Activated naive CD8-positive, alpha-beta T cell (primary cell): ENCODE measurements at regions not wholly inside any gene's neighbourhood (a gene's known extent, or its start where the extent isn't known, plus 50 kb on each side); places are given as distances from the start of the nearest gene placed in this dataset.

Source experiments
- H3K27ac Mint-ChIP-seq: one replicate; pipeline ENCODE4 v1.8.0; 2021; ENCODE audit warnings: mixed read lengths
- H3K27me3 Mint-ChIP-seq: one replicate; pipeline ENCODE4 v1.8.0; 2021; ENCODE audit warnings: mixed read lengths
- H3K36me3 Mint-ChIP-seq: one replicate; pipeline ENCODE4 v1.8.0; 2021; ENCODE audit warnings: mixed read lengths
- H3K4me1 Mint-ChIP-seq: one replicate; pipeline ENCODE4 v1.8.0; 2021; ENCODE audit warnings: low read depth, mixed read lengths
- H3K4me3 Mint-ChIP-seq: one replicate; pipeline ENCODE4 v1.8.0; 2021; ENCODE audit warnings: mild to moderate bottlenecking, mixed read lengths
- H3K9me3 Mint-ChIP-seq: one replicate; pipeline ENCODE4 v1.8.0; 2021; ENCODE audit warnings: low read depth, mixed read lengths

GRCh38 chr15:95897651-95898050 lies 432.8 kb upstream of the NR2F2 start:
- no peaks in the 10 kb centered on the region for H3K4me1 Mint-ChIP-seq
- H3K36me3 Mint-ChIP-seq = no peaks in the 10 kb centered on the region
- H3K27me3 Mint-ChIP-seq = no peaks in the 10 kb centered on the region
- H3K4me3 Mint-ChIP-seq = no peak overlapping the region
- no peaks in the 10 kb centered on the region for H3K9me3 Mint-ChIP-seq
- H3K27ac Mint-ChIP-seq = no peak overlapping the region

DNA sequence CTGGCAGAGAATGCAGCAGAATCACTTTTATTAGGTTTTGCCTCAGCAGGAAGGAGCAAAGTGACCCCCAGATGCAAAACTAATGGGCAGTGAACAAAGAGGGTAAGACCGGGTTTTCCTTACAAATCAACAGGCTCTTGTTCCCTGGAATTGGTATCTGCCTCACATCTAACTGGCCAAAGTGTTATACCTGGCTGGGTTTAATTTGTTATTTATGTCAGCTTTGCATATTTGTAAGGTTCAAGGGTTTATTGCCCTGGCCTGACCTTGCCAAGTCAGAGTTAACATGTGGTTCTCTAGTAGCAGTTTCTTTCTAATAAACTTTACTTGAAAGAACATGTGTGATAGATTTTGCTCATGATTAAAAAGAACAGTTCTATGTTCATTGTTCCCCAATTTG lies 431.7 kb upstream of the NR2F2 start:
- H3K4me3 Mint-ChIP-seq = no peak overlapping the region
- H3K27ac Mint-ChIP-seq = no peak overlapping the region
- no peaks in the 10 kb centered on the region for H3K4me1 Mint-ChIP-seq
- H3K9me3 Mint-ChIP-seq = no peaks in the 10 kb centered on the region
- no peaks in the 10 kb centered on the region for H3K27me3 Mint-ChIP-seq
- no peaks in the 10 kb centered on the region for H3K36me3 Mint-ChIP-seq

- Mint-ChIP-seq H3K9me3 (no peaks in the 10 kb centered on the region), H3K27ac (no peak overlapping the region), H3K27me3 (no peaks in the 10 kb centered on the region), H3K4me1 (no peaks in the 10 kb centered on the region), H3K4me3 (no peak overlapping the region), H3K36me3 (no peaks in the 10 kb centered on the region)
Observed at GRCh38 chr15:95901271-95901670, 429.2 kb upstream of the NR2F2 start.

DNA sequence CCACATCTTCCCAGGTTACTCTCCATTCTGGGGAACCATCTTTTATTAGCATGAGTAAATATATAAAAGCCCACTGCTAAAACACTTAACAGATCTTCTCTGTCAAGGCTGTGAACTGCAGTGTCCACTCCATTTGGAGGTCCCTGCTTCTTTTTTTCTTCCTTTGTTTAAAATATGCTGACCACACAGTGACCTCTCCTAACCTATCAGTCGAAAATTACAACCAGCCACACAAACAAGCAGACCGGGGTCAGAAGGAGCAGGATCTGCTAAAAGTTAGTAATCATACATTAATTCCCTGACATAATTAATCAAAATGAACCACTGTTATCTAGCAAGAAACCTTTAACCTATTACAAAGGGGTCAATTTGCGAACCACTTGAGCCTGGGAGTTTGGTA lies 427.9 kb upstream of the NR2F2 start:
- no peak overlapping the region for H3K4me3 Mint-ChIP-seq
- no peaks in the 10 kb centered on the region for H3K36me3 Mint-ChIP-seq
- H3K27ac Mint-ChIP-seq = no peak overlapping the region
- H3K27me3 Mint-ChIP-seq = no peaks in the 10 kb centered on the region
- H3K4me1 Mint-ChIP-seq = no peaks in the 10 kb centered on the region
- no peaks in the 10 kb centered on the region for H3K9me3 Mint-ChIP-seq

- no peaks in the 10 kb centered on the region for H3K36me3 Mint-ChIP-seq
- no peaks in the 10 kb centered on the region for H3K27me3 Mint-ChIP-seq
- no peak overlapping the region for H3K4me3 Mint-ChIP-seq
- H3K4me1 Mint-ChIP-seq = no peaks in the 10 kb centered on the region
- H3K27ac Mint-ChIP-seq = no peak overlapping the region
- no peaks in the 10 kb centered on the region for H3K9me3 Mint-ChIP-seq
Observed at GRCh38 chr15:95903352-95903751, 427.1 kb upstream of the NR2F2 start.

- Mint-ChIP-seq H3K27me3 (peaks cover 4% of the 10 kb centered on the region), H3K36me3 (no peaks in the 10 kb centered on the region), H3K4me3 (no peak overlapping the region), H3K9me3 (no peaks in the 10 kb centered on the region), H3K27ac (no peak overlapping the region), H3K4me1 (no peaks in the 10 kb centered on the region)
Observed at GRCh38 chr15:95910643-95911212, 419.8 kb upstream of the NR2F2 start.

- peaks cover 4% of the 10 kb centered on the region for H3K27me3 Mint-ChIP-seq
- H3K9me3 Mint-ChIP-seq = no peaks in the 10 kb centered on the region
- no peak overlapping the region for H3K4me3 Mint-ChIP-seq
- no peak overlapping the region for H3K27ac Mint-ChIP-seq
- no peaks in the 10 kb centered on the region for H3K4me1 Mint-ChIP-seq
- H3K36me3 Mint-ChIP-seq = no peaks in the 10 kb centered on the region
Observed at GRCh38 chr15:95911570-95912279, 418.8 kb upstream of the NR2F2 start.

DNA sequence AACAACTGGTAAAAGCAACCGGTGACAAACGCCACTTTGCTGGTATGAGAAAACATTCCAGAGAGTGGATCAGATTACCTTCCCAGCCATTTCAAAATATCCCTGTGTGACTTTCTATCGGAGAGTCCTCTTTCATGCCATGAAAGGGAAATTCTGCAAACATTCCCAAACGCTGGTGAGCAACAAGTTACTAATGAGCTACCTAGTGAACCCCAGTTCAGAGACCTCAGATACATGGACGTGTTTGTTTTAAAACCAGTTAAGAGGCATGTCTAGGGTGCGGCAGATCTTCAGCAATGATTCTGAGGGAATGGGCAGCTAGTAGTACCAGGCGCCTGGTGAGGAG lies 418.2 kb upstream of the NR2F2 start:
- peaks cover 4% of the 10 kb centered on the region for H3K27me3 Mint-ChIP-seq
- no peak overlapping the region for H3K27ac Mint-ChIP-seq
- H3K9me3 Mint-ChIP-seq = no peaks in the 10 kb centered on the region
- H3K36me3 Mint-ChIP-seq = no peaks in the 10 kb centered on the region
- H3K4me3 Mint-ChIP-seq = no peak overlapping the region
- H3K4me1 Mint-ChIP-seq = no peaks in the 10 kb centered on the region

DNA sequence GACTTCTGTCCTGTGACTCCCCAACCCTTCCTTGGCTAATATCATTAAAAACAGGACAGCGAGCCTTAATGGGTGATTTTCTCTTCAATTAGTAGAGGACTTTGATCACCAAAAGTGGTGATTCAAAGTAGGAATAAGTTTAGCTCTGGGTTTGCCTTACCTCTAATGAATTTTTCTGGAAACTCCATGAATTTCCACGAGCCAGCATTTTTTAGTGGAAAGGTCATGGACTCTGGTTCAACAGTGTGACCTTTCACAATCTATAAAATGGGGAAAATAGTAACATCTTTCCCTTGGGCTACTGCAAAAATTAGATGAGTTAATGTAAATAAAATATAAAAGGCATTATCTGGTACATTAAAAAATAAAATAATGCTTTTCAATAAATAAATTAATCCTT lies 417.8 kb upstream of the NR2F2 start:
- H3K36me3 Mint-ChIP-seq = no peaks in the 10 kb centered on the region
- no peaks in the 10 kb centered on the region for H3K9me3 Mint-ChIP-seq
- H3K27me3 Mint-ChIP-seq = peaks cover 4% of the 10 kb centered on the region
- no peak overlapping the region for H3K27ac Mint-ChIP-seq
- H3K4me3 Mint-ChIP-seq = no peak overlapping the region
- no peaks in the 10 kb centered on the region for H3K4me1 Mint-ChIP-seq

DNA sequence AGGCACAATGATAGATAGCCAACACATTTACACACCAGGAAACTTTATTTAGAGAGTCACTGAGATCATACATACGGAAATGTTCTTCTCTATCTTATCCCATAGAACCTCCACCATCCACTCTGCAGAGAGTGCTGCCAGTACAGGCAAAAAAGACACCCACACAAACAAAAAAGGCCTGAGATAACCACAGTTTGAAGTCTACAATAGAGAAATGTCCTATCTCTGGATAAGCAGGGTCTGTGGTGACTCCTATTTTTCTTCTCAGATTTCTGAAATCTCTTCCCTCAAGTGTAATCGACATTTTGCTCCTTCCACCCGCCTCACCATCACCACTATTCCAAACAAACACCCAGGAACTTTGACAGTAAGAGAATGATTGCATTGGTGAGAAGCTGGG lies 413.9 kb upstream of the NR2F2 start:
- Mint-ChIP-seq H3K9me3 (no peaks in the 10 kb centered on the region), H3K27ac (no peak overlapping the region), H3K4me1 (no peaks in the 10 kb centered on the region), H3K36me3 (no peaks in the 10 kb centered on the region), H3K4me3 (no peak overlapping the region), H3K27me3 (peaks cover 2% of the 10 kb centered on the region)

DNA sequence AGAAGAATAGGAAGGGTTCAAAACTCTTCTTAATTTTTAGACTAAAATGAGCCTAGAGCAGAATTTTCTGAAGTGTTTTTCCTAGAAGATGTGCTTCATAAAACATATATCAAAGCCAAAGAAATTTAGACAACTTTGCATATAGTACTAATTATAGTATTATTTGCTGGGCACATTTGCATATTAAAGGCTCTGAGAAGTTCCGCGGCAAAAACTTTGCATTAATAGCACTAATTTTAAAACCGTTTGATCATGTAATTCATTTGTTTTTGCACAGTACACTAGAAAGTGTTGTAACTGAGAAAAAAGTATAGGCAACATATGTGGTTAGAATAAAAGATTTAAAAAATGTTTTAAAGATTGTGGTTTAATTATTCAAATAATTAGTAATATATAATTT lies 412.0 kb upstream of the NR2F2 start:
- Mint-ChIP-seq H3K4me1 (no peaks in the 10 kb centered on the region), H3K4me3 (no peak overlapping the region), H3K9me3 (no peaks in the 10 kb centered on the region), H3K27ac (no peak overlapping the region), H3K36me3 (no peaks in the 10 kb centered on the region), H3K27me3 (no peaks in the 10 kb centered on the region)

DNA sequence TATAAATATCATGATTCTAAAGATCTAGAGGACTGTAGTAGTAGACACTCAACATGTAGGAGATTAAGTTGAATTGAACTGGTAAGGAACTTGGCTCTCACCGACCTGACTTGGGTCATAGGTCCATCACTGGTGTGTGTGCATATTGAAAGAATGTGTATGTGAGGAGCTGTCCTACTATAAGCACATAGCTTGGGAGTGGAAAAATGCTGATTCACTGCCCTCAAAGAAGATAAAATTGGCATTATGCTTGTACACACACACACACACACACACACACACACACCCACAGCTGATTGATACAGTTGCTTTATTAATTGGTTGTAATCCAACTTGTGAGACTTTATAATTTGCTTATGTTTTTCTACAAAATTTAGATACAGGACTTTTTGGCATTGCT lies 411.0 kb upstream of the NR2F2 start:
- H3K27ac Mint-ChIP-seq = no peak overlapping the region
- H3K36me3 Mint-ChIP-seq = no peaks in the 10 kb centered on the region
- no peak overlapping the region for H3K4me3 Mint-ChIP-seq
- no peaks in the 10 kb centered on the region for H3K4me1 Mint-ChIP-seq
- no peaks in the 10 kb centered on the region for H3K9me3 Mint-ChIP-seq
- no peaks in the 10 kb centered on the region for H3K27me3 Mint-ChIP-seq

DNA sequence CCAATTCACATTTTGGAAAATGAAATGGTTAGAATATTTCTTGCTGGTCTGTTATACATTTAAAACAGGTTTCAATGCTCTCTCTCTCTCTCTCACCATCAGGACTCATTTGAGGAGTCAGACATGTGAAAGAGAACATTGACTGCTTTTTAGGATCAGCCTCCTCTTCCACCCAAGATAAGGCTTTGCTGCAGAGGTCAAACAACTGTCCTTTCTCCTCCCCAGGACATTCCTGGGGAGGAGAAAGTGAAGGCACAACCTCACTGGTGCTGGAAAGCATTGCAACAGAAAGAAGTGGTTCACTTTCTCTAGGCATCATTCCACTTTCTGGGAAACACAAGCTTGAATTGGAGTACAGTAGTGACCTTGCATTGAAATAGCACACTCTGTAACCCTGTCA lies 409.1 kb upstream of the NR2F2 start:
- no peaks in the 10 kb centered on the region for H3K36me3 Mint-ChIP-seq
- H3K27me3 Mint-ChIP-seq = no peaks in the 10 kb centered on the region
- no peaks in the 10 kb centered on the region for H3K9me3 Mint-ChIP-seq
- H3K4me1 Mint-ChIP-seq = no peaks in the 10 kb centered on the region
- H3K4me3 Mint-ChIP-seq = no peak overlapping the region
- no peak overlapping the region for H3K27ac Mint-ChIP-seq

GRCh38 chr15:95922431-95922830 lies 408.1 kb upstream of the NR2F2 start:
- no peaks in the 10 kb centered on the region for H3K4me1 Mint-ChIP-seq
- H3K9me3 Mint-ChIP-seq = no peaks in the 10 kb centered on the region
- no peaks in the 10 kb centered on the region for H3K36me3 Mint-ChIP-seq
- H3K4me3 Mint-ChIP-seq = no peak overlapping the region
- no peak overlapping the region for H3K27ac Mint-ChIP-seq
- H3K27me3 Mint-ChIP-seq = no peaks in the 10 kb centered on the region

DNA sequence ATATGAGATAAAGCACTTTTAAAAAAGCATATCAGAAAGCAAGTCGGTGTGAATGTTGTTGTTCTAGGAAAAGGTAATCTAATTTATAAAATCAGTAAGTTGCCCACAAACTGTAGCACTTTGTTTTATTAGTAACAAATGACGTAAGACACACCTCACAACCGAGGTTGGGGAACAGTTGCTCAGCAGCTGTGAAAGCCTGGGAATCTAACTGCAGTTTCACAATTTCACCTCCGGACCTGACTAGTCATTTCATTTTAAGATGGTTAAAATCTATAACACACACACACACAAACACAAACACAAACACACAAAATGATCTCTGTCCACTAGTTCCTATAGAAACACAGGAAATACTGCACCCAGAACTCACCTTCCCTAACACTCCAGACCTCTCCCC lies 406.7 kb upstream of the NR2F2 start:
- no peak overlapping the region for H3K27ac Mint-ChIP-seq

GRCh38 chr15:95928822-95929221 lies 401.7 kb upstream of the NR2F2 start:
- Mint-ChIP-seq H3K27ac (no peak overlapping the region), H3K4me1 (peaks cover 7% of the 10 kb centered on the region), H3K4me3 (no peak overlapping the region)

More for the DNA sequence above, 406.7 kb upstream of the NR2F2 start:
- no peak overlapping the region for H3K4me3 Mint-ChIP-seq
- peaks cover 1% of the 10 kb centered on the region for H3K4me1 Mint-ChIP-seq
- no peaks in the 10 kb centered on the region for H3K36me3 Mint-ChIP-seq
- no peaks in the 10 kb centered on the region for H3K27me3 Mint-ChIP-seq
- H3K9me3 Mint-ChIP-seq = no peaks in the 10 kb centered on the region

More at GRCh38 chr15:95928822-95929221, 401.7 kb upstream of the NR2F2 start:
- Mint-ChIP-seq H3K9me3 (no peaks in the 10 kb centered on the region), H3K27me3 (no peaks in the 10 kb centered on the region), H3K36me3 (no peaks in the 10 kb centered on the region)
